ENCODE measurements at regions not wholly inside any gene's neighbourhood (a gene's known extent, or its start where the extent isn't known, plus 50 kb on each side); places are given as distances from the start of the nearest gene placed in this dataset.

GRCh38 chr12:94916663-94917062 lies 86.8 kb downstream of the NDUFA12 start:
- Histone ChIP-seq H3K27me3 (ENCODE audit: control insufficient read depth in 2 of 2, insufficient read depth in 2 of 2, low read length in 2 of 2) (peaks cover 0 to 1% of the 10 kb centered on the region in 2 experiments), H3K4me2 (ENCODE audit: insufficient read depth, low read length) (no peak overlapping the region), H3K4me1 (ENCODE audit: control insufficient read depth, extremely low read depth, insufficient read depth, low read length) (no peaks in the 10 kb centered on the region), H3K27ac (ENCODE audit: insufficient read depth, low read depth, low read length) (no peak overlapping the region), H3K4me3 (replicated peaks in 1 of 3; ENCODE audit: insufficient read depth in 1 of 3, low read depth in 1 of 3, low read length in 3 of 3) (no peak overlapping the region), H3K9ac (replicated peaks; ENCODE audit: extremely low read depth, insufficient read depth, low read length) (no peak overlapping the region), H3K79me2 (ENCODE audit: control insufficient read depth, insufficient read depth, low read length) (no peaks in the 10 kb centered on the region), H3K36me3 (ENCODE audit: control insufficient read depth in 2 of 2, extremely low read depth in 1 of 2, insufficient read depth in 2 of 2, low read length in 2 of 2) (no peaks in the 10 kb centered on the region), H4K20me1 (replicated peaks; ENCODE audit: control insufficient read depth, extremely low read depth, insufficient read depth, low read length) (no peaks in the 10 kb centered on the region), H3K9me1 (replicated peaks; ENCODE audit: control insufficient read depth, extremely low read depth, insufficient read depth, low read length) (no peaks in the 10 kb centered on the region), H3K9me3 (replicated peaks; ENCODE audit: control insufficient read depth, insufficient read depth, low read length) (no peaks in the 10 kb centered on the region), H2AFZ (ENCODE audit: low read depth, low read length) (no peak overlapping the region)
- dilution Hi-C loops (cut with MboI; ENCODE audit: extremely low pct_ligation_motif_present, low sequenced_read_pairs) (no loop called here), intact Hi-C loops (cut with micrococcal nuclease) (no loop called here)
- ChIA-PET CTCF (no interaction called here), POLR2A (no interaction called here)
- no peak for DNase-seq (ENCODE audit: low read depth, low spot score)
- TF ChIP-seq CTCF (IDR thresholded peaks at IDR 0.05; ENCODE audit: extremely low read depth in 1 of 2, insufficient read depth in 1 of 2, low read depth in 1 of 2, low read length in 2 of 2) (no peak), JUN (IDR thresholded peaks at IDR 0.05; ENCODE audit: borderline replicate concordance, insufficient read depth, insufficient read length, low read depth) (no peak), MYC (IDR thresholded peaks at IDR 0.05; ENCODE audit: low read depth, low read length) (no peak), POLR2AphosphoS5 (IDR thresholded peaks at IDR 0.05; ENCODE audit: insufficient read depth, low read depth, low read length) (no peak), EZH2 (IDR thresholded peaks at IDR 0.05; ENCODE audit: borderline replicate concordance, low read depth, low read length, severe bottlenecking) (no peak), GATA2 (IDR thresholded peaks at IDR 0.05; ENCODE audit: insufficient read depth, insufficient read length, low read depth, low read length) (no peak), FOS (IDR thresholded peaks at IDR 0.05; ENCODE audit: borderline replicate concordance, insufficient read depth, low read length) (no peak), POLR2A (IDR thresholded peaks at IDR 0.05; ENCODE audit: low read depth, low read length) (no peak)
- TF ChIP-seq, protein P1, sequence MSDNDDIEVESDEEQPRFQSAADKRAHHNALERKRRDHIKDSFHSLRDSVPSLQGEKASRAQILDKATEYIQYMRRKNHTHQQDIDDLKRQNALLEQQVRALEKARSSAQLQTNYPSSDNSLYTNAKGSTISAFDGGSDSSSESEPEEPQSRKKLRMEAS (IDR thresholded peaks at IDR 0.05; ENCODE audit: insufficient read depth, insufficient read length) = no peak
- no peak for FAIRE-seq
- BruUV-seq (replicated peaks) = no TSS peak
